ENCODE measurements at regions not wholly inside any gene's neighbourhood (a gene's known extent, or its start where the extent isn't known, plus 50 kb on each side); places are given as distances from the start of the nearest gene placed in this dataset.
"Not testable (repeated sequence)": the region's sequence is repeated elsewhere in the genome, so short reads cannot be mapped to it uniquely, and the experiment has no call there.

GRCh38 chr2:11923935-11924334, 177.5 kb downstream of the LPIN1 start:
- no peak for DNase-seq

GRCh38 chr2:11925295-11926066, 179.0 kb downstream of the LPIN1 start:
- DNase-seq, result no peak

DNA sequence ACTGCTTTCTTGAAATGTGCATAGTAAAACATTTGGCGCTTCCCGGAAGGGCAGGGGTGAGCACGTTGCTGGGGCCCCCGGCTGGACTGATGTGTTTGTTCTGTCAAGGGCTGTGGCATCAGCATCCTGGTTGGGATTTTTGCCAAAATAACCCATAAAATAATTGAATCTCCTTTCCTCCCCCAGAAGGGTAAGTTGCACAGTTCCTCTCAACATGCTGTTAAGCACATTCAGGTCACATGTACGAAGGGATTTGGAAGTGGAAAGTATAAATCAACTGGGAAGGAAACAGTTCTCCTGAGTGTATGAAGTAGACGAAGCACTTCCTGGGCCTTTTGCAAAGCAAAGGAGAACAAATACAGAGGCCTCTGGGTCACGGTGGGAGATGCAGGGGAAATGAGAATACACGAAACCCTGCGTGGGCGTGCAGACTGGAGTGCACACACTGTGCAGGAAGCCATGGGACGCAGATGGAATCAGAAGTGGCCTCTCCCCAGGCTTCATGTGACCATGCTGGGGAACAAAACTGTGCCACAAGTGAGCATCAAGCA, 183.9 kb downstream of the LPIN1 start:
- peak; percentile 2 to 47 for DNase-seq

DNA sequence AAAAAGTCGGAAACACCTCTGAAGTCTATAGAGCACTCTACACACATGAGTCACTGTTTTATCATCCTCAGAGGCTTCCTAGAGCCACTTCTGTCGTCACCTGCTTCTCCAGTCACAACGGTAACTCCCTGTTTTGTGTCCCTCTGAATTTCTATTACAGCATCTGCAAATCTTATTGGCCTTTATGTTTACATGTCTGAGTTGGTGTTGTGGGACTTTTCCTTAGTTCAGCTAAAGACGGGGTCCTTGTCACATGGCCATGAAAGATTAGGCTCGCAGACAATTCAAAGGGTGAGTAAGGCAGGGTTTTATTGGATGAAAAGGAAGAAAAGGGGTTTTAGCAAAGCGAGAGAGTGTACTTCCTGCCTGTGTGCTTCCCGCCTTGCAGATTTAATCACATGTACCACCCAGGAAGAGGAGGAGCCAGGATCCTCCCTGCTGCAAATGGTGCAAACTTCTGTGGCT, 185.6 kb downstream of the LPIN1 start:
- no peak for DNase-seq

- no peak for DNase-seq
These were observed 186.5 kb downstream of the LPIN1 start for GRCh38 chr2:11932962-11933361.

- DNase-seq, result no peak
These were observed 187.4 kb downstream of the LPIN1 start for GRCh38 chr2:11933854-11934253.

GRCh38 chr2:11936761-11937160, 190.3 kb downstream of the LPIN1 start:
- no peak for DNase-seq

GRCh38 chr2:11938196-11938595, 191.8 kb downstream of the LPIN1 start:
- no peak for DNase-seq

DNA sequence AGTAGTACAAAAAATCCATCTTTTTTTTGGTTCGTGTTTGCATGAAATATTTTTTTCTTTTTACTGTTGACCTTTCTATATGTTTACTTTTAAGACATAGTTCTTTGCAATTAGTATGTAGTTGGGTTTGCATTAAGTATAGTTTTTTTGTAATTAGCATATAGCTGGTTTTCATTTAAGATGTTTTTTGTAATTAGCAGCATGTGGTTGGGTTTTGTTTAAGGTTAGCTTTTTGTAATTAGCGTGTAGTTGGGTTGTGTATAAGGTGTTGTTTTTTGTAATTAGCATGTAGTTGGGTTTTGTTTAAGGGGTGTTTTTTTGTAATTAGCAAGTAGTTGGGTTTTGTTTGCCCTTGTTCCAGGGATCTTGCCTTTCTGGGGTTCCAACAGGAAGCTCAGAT, 193.1 kb downstream of the LPIN1 start:
- no peak for DNase-seq

GRCh38 chr2:11940121-11940743, 193.8 kb downstream of the LPIN1 start:
- DNase-seq, result no peak

GRCh38 chr2:11940799-11941198, 194.4 kb downstream of the LPIN1 start:
- no peak for DNase-seq

GRCh38 chr2:11941201-11942177, 195.1 kb downstream of the LPIN1 start:
- DNase-seq, result no peak

- DNase-seq, result no peak
These were observed 195.7 kb downstream of the LPIN1 start for GRCh38 chr2:11942178-11942569.

GRCh38 chr2:11944311-11944710, 197.9 kb downstream of the LPIN1 start:
- DNase-seq, result no peak

- DNase-seq, result no peak
These were observed 199.0 kb downstream of the LPIN1 start for GRCh38 chr2:11945139-11946126.

GRCh38 chr2:11947956-11948355, 201.5 kb downstream of the LPIN1 start:
- no peak for DNase-seq

GRCh38 chr2:11949732-11950523, 203.5 kb downstream of the LPIN1 start:
- no peak for DNase-seq

DNA sequence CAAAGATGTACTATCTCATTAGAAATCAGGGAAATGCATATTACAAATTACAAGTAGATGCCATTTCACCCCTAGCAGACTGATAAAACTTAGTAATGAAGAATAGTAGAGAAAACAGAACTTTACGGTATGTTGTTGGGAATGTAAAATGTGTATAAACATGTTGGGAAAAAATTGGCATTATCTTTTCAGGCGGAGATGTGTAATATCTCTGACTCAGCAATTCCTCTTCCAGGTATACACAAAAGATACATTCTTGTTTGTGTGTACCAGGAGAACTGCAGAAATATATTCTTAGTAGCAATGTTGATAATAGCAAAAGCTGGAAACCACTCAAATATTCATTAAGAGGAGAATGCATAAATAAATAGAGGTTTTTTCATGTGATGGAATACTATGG, 204.5 kb downstream of the LPIN1 start:
- no peak for DNase-seq

GRCh38 chr2:11951492-11951891, 205.1 kb downstream of the LPIN1 start:
- DNase-seq, result not testable (repeated sequence)

DNA sequence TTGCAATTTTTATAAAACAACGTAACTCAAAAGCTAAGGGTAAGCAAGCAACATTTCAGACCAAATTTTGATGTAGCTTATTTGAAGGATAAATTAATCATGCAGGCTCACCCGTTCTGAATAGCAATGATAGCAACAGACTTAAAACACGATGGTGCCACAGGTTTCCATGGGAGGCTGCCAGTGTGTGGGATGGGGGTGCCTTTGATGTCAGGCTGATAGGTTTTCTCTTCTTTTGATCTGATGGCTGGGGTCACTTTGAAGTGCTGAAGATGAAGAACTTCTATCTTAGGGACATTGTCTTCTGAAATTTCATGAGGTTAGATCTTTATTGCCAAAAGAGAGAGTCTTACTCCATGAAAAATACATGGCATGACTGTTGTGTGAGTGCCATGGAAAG, 206.8 kb downstream of the LPIN1 start:
- no peak for DNase-seq

GRCh38 chr2:11955314-11955713, 208.9 kb downstream of the LPIN1 start:
- DNase-seq, result no peak
